HepG2 (cell line): ENCODE measurements at regions not wholly inside any gene's neighbourhood (a gene's known extent, or its start where the extent isn't known, plus 50 kb on each side); places are given as distances from the start of the nearest gene placed in this dataset.

Experiments used
- MBNL3 ChIP-seq: fragments of 250-450 bp; sonication (Bioruptor Pico); conservative IDR thresholded peaks from 2 replicates; pipeline ENCODE4 v1.8.0; 2022; ENCODE audit warnings: mild to moderate bottlenecking, inconsistent platforms
- PHF21A ChIP-seq: sonication (generic); formaldehyde crosslinking; IDR thresholded peaks from 2 replicates; pipeline ENCODE4 v1.5.0; 2020; ENCODE audit warnings: mild to moderate bottlenecking, missing genetic modification reagents
- RCOR2 ChIP-seq: IDR thresholded peaks from 2 replicates; pipeline ENCODE4 v1.6.1; 2016; ENCODE audit warnings: missing biosample characterization, missing genetic modification reagents
- SATB2 ChIP-seq: sonication (generic); formaldehyde crosslinking; IDR thresholded peaks from 2 replicates; pipeline ENCODE4 v1.5.0; 2020; ENCODE audit warnings: missing genetic modification reagents
- SP4 ChIP-seq: sonication (generic); formaldehyde crosslinking; IDR thresholded peaks from 2 replicates; pipeline ENCODE4 v1.8.1; 2023; ENCODE audit warnings: mild to moderate bottlenecking, missing genetic modification reagents
- SRSF4 ChIP-seq: fragments of 200-400 bp; formaldehyde crosslinking; IDR thresholded peaks from one replicate; pipeline ENCODE4 v1.6.1; 2018; ENCODE audit warnings: mild to moderate bottlenecking, low read depth, low read length, moderate library complexity; ENCODE audit not compliant: poor library complexity, severe bottlenecking
- STAG1 ChIP-seq: sonication (generic); formaldehyde crosslinking; IDR thresholded peaks from 2 replicates; pipeline ENCODE4 v1.4.0; 2020; ENCODE audit warnings: missing genetic modification reagents
- SYNCRIP ChIP-seq: fragments of 200-400 bp; formaldehyde crosslinking; IDR thresholded peaks from 2 replicates; pipeline ENCODE4 v1.6.1; 2018; ENCODE audit warnings: mild to moderate bottlenecking, low read depth, low read length; ENCODE audit not compliant: insufficient read depth
- THAP11 ChIP-seq: IDR thresholded peaks from 2 replicates; pipeline ENCODE4 v1.6.1; 2016; ENCODE audit warnings: missing biosample characterization, missing genetic modification reagents
- ZFP1 ChIP-seq: IDR thresholded peaks from 2 replicates; pipeline ENCODE4 v1.6.1; 2016
- ZFP41 ChIP-seq: sonication (generic); formaldehyde crosslinking; IDR thresholded peaks from 2 replicates; pipeline ENCODE4 v1.4.0; 2020; ENCODE audit warnings: mild to moderate bottlenecking, missing genetic modification reagents, borderline replicate concordance
- ZNF121 ChIP-seq: sonication (generic); formaldehyde crosslinking; IDR thresholded peaks from 2 replicates; pipeline ENCODE4 v1.5.0; 2020; ENCODE audit warnings: mild to moderate bottlenecking, missing genetic modification reagents
- ZNF350 ChIP-seq: sonication (generic); formaldehyde crosslinking; IDR thresholded peaks from 2 replicates; pipeline ENCODE4 v1.4.0; 2020; ENCODE audit warnings: mild to moderate bottlenecking, low read depth, missing genetic modification reagents, borderline replicate concordance
- ZNF607 ChIP-seq: sonication (generic); formaldehyde crosslinking; IDR thresholded peaks from 2 replicates; pipeline ENCODE4 v1.5.1; 2020; ENCODE audit warnings: missing genetic modification reagents, mild to moderate bottlenecking, borderline replicate concordance
- ZNF780A ChIP-seq: sonication (generic); formaldehyde crosslinking; IDR thresholded peaks from 2 replicates; pipeline ENCODE4 v1.8.0; 2022; ENCODE audit warnings: mild to moderate bottlenecking, missing genetic modification reagents, moderate library complexity
- TF ChIP-seq, protein P1 (sequence below): IDR thresholded peaks from 2 replicates; pipeline ENCODE4 v1.6.1; 2016; ENCODE audit warnings: mild to moderate bottlenecking
- TF ChIP-seq, protein P2 (sequence below): sonication (generic); formaldehyde crosslinking; IDR thresholded peaks from 2 replicates; pipeline ENCODE4 v1.5.0; 2020; ENCODE audit warnings: mild to moderate bottlenecking, missing genetic modification reagents, borderline replicate concordance

DNA sequence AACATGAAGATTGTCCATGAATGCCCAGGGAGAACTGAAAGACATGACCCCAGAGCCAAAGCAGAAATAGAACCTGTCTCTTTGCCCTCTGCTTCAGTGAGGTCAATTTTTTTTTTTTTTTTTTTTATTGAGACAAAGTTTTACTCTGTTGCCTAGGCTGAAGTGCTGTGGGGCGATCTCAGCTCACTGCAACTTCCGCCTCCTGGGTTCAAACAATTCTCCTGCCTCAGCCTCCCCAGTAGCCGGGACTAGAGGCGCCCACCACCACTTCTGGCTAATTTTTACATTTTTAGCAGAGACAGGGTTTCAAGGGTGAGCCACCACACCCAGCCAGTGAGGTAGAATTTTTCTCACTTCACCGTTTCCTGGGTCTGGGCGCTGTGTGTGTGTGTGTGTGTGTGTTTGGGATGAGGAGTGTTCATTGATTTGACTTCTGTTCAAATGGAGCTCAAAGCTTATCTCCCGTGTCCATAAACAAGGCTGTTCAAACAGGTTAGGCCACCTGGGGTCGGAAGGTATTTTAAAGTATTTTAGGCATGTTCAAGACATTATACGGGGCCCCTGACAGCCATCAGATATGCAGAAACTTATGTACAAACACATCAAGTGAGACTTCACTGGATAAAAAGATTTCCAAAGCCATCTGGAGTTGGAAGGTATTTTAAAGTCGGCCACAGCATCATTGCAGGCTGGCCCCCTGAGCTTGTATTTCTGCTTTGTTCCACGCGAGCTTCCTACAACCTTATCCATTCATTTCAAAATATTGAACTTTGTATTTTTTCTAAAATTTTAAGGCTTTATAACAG is 93.8 kb downstream of the MAP3K8 start (continued):
- TF ChIP-seq, protein P1, sequence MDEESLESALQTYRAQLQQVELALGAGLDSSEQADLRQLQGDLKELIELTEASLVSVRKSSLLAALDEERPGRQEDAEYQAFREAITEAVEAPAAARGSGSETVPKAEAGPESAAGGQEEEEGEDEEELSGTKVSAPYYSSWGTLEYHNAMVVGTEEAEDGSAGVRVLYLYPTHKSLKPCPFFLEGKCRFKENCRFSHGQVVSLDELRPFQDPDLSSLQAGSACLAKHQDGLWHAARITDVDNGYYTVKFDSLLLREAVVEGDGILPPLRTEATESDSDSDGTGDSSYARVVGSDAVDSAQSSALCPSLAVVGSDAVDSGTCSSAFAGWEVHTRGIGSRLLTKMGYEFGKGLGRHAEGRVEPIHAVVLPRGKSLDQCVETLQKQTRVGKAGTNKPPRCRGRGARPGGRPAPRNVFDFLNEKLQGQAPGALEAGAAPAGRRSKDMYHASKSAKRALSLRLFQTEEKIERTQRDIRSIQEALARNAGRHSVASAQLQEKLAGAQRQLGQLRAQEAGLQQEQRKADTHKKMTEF (CRISPR knock-in tag): no peak
- no peak for TF ChIP-seq SP4 (CRISPR knock-in tag)
- TF ChIP-seq ZNF350 (CRISPR knock-in tag): 0 out of 2 replicates have a peak, but pooled peaks have one; percentile 36
- TF ChIP-seq RCOR2 (CRISPR knock-in tag): 0 out of 2 replicates have a peak, but pooled peaks have one; percentile 47
- TF ChIP-seq ZNF780A: no peak
- no peak for TF ChIP-seq ZFP1
- no peak for TF ChIP-seq ZNF607 (CRISPR knock-in tag)
- no peak for TF ChIP-seq SATB2
- no peak for TF ChIP-seq STAG1
- TF ChIP-seq, protein P2, sequence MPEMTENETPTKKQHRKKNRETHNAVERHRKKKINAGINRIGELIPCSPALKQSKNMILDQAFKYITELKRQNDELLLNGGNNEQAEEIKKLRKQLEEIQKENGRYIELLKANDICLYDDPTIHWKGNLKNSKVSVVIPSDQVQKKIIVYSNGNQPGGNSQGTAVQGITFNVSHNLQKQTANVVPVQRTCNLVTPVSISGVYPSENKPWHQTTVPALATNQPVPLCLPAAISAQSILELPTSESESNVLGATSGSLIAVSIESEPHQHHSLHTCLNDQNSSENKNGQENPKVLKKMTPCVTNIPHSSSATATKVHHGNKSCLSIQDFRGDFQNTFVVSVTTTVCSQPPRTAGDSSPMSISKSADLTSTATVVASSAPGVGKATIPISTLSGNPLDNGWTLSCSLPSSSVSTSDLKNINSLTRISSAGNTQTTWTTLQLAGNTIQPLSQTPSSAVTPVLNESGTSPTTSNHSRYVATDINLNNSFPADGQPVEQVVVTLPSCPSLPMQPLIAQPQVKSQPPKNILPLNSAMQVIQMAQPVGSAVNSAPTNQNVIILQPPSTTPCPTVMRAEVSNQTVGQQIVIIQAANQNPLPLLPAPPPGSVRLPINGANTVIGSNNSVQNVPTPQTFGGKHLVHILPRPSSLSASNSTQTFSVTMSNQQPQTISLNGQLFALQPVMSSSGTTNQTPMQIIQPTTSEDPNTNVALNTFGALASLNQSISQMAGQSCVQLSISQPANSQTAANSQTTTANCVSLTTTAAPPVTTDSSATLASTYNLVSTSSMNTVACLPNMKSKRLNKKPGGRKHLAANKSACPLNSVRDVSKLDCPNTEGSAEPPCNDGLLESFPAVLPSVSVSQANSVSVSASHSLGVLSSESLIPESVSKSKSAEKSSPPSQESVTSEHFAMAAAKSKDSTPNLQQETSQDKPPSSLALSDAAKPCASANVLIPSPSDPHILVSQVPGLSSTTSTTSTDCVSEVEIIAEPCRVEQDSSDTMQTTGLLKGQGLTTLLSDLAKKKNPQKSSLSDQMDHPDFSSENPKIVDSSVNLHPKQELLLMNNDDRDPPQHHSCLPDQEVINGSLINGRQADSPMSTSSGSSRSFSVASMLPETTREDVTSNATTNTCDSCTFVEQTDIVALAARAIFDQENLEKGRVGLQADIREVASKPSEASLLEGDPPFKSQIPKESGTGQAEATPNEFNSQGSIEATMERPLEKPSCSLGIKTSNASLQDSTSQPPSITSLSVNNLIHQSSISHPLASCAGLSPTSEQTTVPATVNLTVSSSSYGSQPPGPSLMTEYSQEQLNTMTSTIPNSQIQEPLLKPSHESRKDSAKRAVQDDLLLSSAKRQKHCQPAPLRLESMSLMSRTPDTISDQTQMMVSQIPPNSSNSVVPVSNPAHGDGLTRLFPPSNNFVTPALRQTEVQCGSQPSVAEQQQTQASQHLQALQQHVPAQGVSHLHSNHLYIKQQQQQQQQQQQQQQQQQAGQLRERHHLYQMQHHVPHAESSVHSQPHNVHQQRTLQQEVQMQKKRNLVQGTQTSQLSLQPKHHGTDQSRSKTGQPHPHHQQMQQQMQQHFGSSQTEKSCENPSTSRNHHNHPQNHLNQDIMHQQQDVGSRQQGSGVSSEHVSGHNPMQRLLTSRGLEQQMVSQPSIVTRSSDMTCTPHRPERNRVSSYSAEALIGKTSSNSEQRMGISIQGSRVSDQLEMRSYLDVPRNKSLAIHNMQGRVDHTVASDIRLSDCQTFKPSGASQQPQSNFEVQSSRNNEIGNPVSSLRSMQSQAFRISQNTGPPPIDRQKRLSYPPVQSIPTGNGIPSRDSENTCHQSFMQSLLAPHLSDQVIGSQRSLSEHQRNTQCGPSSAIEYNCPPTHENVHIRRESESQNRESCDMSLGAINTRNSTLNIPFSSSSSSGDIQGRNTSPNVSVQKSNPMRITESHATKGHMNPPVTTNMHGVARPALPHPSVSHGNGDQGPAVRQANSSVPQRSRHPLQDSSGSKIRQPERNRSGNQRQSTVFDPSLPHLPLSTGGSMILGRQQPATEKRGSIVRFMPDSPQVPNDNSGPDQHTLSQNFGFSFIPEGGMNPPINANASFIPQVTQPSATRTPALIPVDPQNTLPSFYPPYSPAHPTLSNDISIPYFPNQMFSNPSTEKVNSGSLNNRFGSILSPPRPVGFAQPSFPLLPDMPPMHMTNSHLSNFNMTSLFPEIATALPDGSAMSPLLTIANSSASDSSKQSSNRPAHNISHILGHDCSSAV (CRISPR knock-in tag): no peak
- TF ChIP-seq PHF21A (CRISPR knock-in tag): peak; percentile 76; the same call in 1 of the 2 replicates
- TF ChIP-seq SRSF4: no peak
- no peak for TF ChIP-seq MBNL3
- TF ChIP-seq ZFP41 (CRISPR knock-in tag): no peak
- no peak for TF ChIP-seq ZNF121
- no peak for TF ChIP-seq THAP11 (CRISPR knock-in tag)
- TF ChIP-seq SYNCRIP: no peak
